ENCODE measurements at regions not wholly inside any gene's neighbourhood (a gene's known extent, or its start where the extent isn't known, plus 50 kb on each side); places are given as distances from the start of the nearest gene placed in this dataset.
"Not testable (repeated sequence)": the region's sequence is repeated elsewhere in the genome, so short reads cannot be mapped to it uniquely, and the experiment has no call there.

GRCh38 chr16:65274566-65274965 is 152.7 kb upstream of the CDH11 start:
- no peak for DNase-seq
- H3K27me3 ChIP-seq (ENCODE audit: control insufficient read depth, insufficient read depth): no peaks in the 10 kb centered on the region
- 74% methylated on average over 3 of the region's 3 CpGs for whole genome bisulfite sequencing

GRCh38 chr16:65272699-65273414 is 151.0 kb upstream of the CDH11 start:
- WGBS: 86% methylated on average over 4 of the region's 4 CpGs
- Histone ChIP-seq H3K27me3 (ENCODE audit: control insufficient read depth, insufficient read depth) (no peaks in the 10 kb centered on the region), H3K4me3 (ENCODE audit: low read length) (no peak overlapping the region), H3K9me3 (ENCODE audit: control insufficient read depth, low read length) (no peaks in the 10 kb centered on the region), H3K4me1 (ENCODE audit: control insufficient read depth, insufficient read depth, low read length) (no peaks in the 10 kb centered on the region), H3K27ac (ENCODE audit: low read length) (no peak overlapping the region)
- intact Hi-C loops (cut with DNase I): no loop called here
- DNase-seq: no peak
- no peak for ATAC-seq

More at GRCh38 chr16:65274566-65274965, 152.7 kb upstream of the CDH11 start:
- no peak for ATAC-seq
- intact Hi-C loops (cut with DNase I): no loop called here
- H3K4me3 ChIP-seq (ENCODE audit: low read length): no peak overlapping the region
- H3K9me3 ChIP-seq (ENCODE audit: control insufficient read depth, low read length): no peaks in the 10 kb centered on the region
- no peaks in the 10 kb centered on the region for H3K4me1 ChIP-seq (ENCODE audit: control insufficient read depth, insufficient read depth, low read length)
- H3K27ac ChIP-seq (ENCODE audit: low read length): no peak overlapping the region

GRCh38 chr16:65271996-65272395 is 150.1 kb upstream of the CDH11 start:
- ATAC-seq (no peak), DNase-seq (no peak)
- Histone ChIP-seq H3K4me1 (ENCODE audit: control insufficient read depth, insufficient read depth, low read length) (no peaks in the 10 kb centered on the region), H3K27ac (ENCODE audit: low read length) (no peak overlapping the region), H3K9me3 (ENCODE audit: control insufficient read depth, low read length) (no peaks in the 10 kb centered on the region), H3K4me3 (ENCODE audit: low read length) (no peak overlapping the region), H3K27me3 (ENCODE audit: control insufficient read depth, insufficient read depth) (no peaks in the 10 kb centered on the region)
- intact Hi-C loops (cut with DNase I): no loop called here
- WGBS: 55% methylated on average over 1 of the region's 1 CpG

GRCh38 chr16:65268331-65268730 is 146.5 kb upstream of the CDH11 start:
- no peak overlapping the region for H3K27ac ChIP-seq (ENCODE audit: low read length)
- no peaks in the 10 kb centered on the region for H3K4me1 ChIP-seq (ENCODE audit: control insufficient read depth, insufficient read depth, low read length)
- intact Hi-C loops (cut with DNase I): no loop called here
- no peak overlapping the region for H3K4me3 ChIP-seq (ENCODE audit: low read length)
- no peak for ATAC-seq
- no peaks in the 10 kb centered on the region for H3K27me3 ChIP-seq (ENCODE audit: control insufficient read depth, insufficient read depth)
- no peak for DNase-seq
- H3K9me3 ChIP-seq (ENCODE audit: control insufficient read depth, low read length): no peaks in the 10 kb centered on the region
- 43% methylated on average over 1 of the region's 1 CpG for WGBS

GRCh38 chr16:65263896-65264295 is 142.0 kb upstream of the CDH11 start:
- no peak for ATAC-seq
- Histone ChIP-seq H3K4me3 (ENCODE audit: low read length) (no peak overlapping the region), H3K9me3 (ENCODE audit: control insufficient read depth, low read length) (no peaks in the 10 kb centered on the region), H3K27ac (ENCODE audit: low read length) (no peak overlapping the region), H3K4me1 (ENCODE audit: control insufficient read depth, insufficient read depth, low read length) (no peaks in the 10 kb centered on the region), H3K27me3 (ENCODE audit: control insufficient read depth, insufficient read depth) (no peaks in the 10 kb centered on the region)
- intact Hi-C loops (cut with DNase I): no loop called here
- no peak for DNase-seq
- whole genome bisulfite sequencing: 99% methylated on average over 1 of the region's 1 CpG

GRCh38 chr16:65260746-65261145 is 138.9 kb upstream of the CDH11 start:
- DNase-seq: no peak
- H3K27me3 ChIP-seq (ENCODE audit: control insufficient read depth, insufficient read depth): no peaks in the 10 kb centered on the region
- H3K27ac ChIP-seq (ENCODE audit: low read length): no peak overlapping the region
- WGBS: 88% methylated on average over 1 of the region's 1 CpG
- no peaks in the 10 kb centered on the region for H3K9me3 ChIP-seq (ENCODE audit: control insufficient read depth, low read length)
- intact Hi-C loops (cut with DNase I): no loop called here
- no peaks in the 10 kb centered on the region for H3K4me1 ChIP-seq (ENCODE audit: control insufficient read depth, insufficient read depth, low read length)
- ATAC-seq: no peak
- no peak overlapping the region for H3K4me3 ChIP-seq (ENCODE audit: low read length)

GRCh38 chr16:65254144-65254543 is 132.3 kb upstream of the CDH11 start:
- Histone ChIP-seq H3K4me1 (ENCODE audit: control insufficient read depth, insufficient read depth, low read length) (no peaks in the 10 kb centered on the region), H3K27ac (ENCODE audit: low read length) (no peak overlapping the region), H3K4me3 (ENCODE audit: low read length) (no peak overlapping the region), H3K9me3 (ENCODE audit: control insufficient read depth, low read length) (no peaks in the 10 kb centered on the region), H3K27me3 (ENCODE audit: control insufficient read depth, insufficient read depth) (no peaks in the 10 kb centered on the region)
- DNase-seq: peak; percentile 9 to 60 (median 26)
- WGBS: 46% methylated on average over 1 of the region's 1 CpG
- ATAC-seq: peak in 1 of 2 donors; percentile 55
- intact Hi-C loops (cut with DNase I): no loop called here

- Histone ChIP-seq H3K9me3 (ENCODE audit: control insufficient read depth, low read length) (no peaks in the 10 kb centered on the region), H3K4me3 (ENCODE audit: low read length) (no peak overlapping the region), H3K27ac (ENCODE audit: low read length) (peak overlapping the region; percentile 89), H3K27me3 (ENCODE audit: control insufficient read depth, insufficient read depth) (no peaks in the 10 kb centered on the region), H3K4me1 (ENCODE audit: control insufficient read depth, insufficient read depth, low read length) (no peaks in the 10 kb centered on the region)
- peak; percentile 84 to 95 (median 90) for DNase-seq
- WGBS: 17% methylated on average over 8 of the region's 8 CpGs
- ATAC-seq: peak; percentile 99
- intact Hi-C loops (cut with DNase I): no loop called here
Observed at GRCh38 chr16:65249768-65250167, 127.9 kb upstream of the CDH11 start.

GRCh38 chr16:65244787-65245186 is 122.9 kb upstream of the CDH11 start:
- H3K27ac ChIP-seq (ENCODE audit: low read length): no peak overlapping the region
- WGBS: 61% methylated on average over 2 of the region's 2 CpGs
- DNase-seq (no peak), ATAC-seq (no peak)
- H3K27me3 ChIP-seq (ENCODE audit: control insufficient read depth, insufficient read depth): no peaks in the 10 kb centered on the region
- intact Hi-C loops (cut with DNase I): no loop called here
- H3K9me3 ChIP-seq (ENCODE audit: control insufficient read depth, low read length): no peaks in the 10 kb centered on the region
- no peaks in the 10 kb centered on the region for H3K4me1 ChIP-seq (ENCODE audit: control insufficient read depth, insufficient read depth, low read length)
- H3K4me3 ChIP-seq (ENCODE audit: low read length): no peak overlapping the region

GRCh38 chr16:65235339-65236177 is 113.7 kb upstream of the CDH11 start:
- intact Hi-C loops (cut with DNase I): no loop called here
- no peak for ATAC-seq
- 85% methylated on average over 9 of the region's 9 CpGs for WGBS

GRCh38 chr16:65234721-65235320 is 113.0 kb upstream of the CDH11 start:
- WGBS: 91% methylated on average over 16 of the region's 16 CpGs
- not testable (repeated sequence) for ATAC-seq; H3K4me3 ChIP-seq (ENCODE audit: low read length)

More at GRCh38 chr16:65235339-65236177, 113.7 kb upstream of the CDH11 start:
- Histone ChIP-seq H3K27me3 (ENCODE audit: control insufficient read depth, insufficient read depth) (no peaks in the 10 kb centered on the region), H3K27ac (ENCODE audit: low read length) (no peak overlapping the region), H3K9me3 (ENCODE audit: control insufficient read depth, low read length) (no peaks in the 10 kb centered on the region), H3K4me3 (ENCODE audit: low read length) (no peak overlapping the region), H3K4me1 (ENCODE audit: control insufficient read depth, insufficient read depth, low read length) (no peaks in the 10 kb centered on the region)
- no peak for DNase-seq

More at GRCh38 chr16:65234721-65235320, 113.0 kb upstream of the CDH11 start:
- H3K27ac ChIP-seq (ENCODE audit: low read length); DNase-seq; H3K9me3 ChIP-seq (ENCODE audit: control insufficient read depth, low read length); intact Hi-C loops (cut with DNase I); H3K4me1 ChIP-seq (ENCODE audit: control insufficient read depth, insufficient read depth, low read length); H3K27me3 ChIP-seq (ENCODE audit: control insufficient read depth, insufficient read depth): not testable (repeated sequence)
